ENCODE measurements at regions not wholly inside any gene's neighbourhood (a gene's known extent, or its start where the extent isn't known, plus 50 kb on each side); places are given as distances from the start of the nearest gene placed in this dataset.

DNA sequence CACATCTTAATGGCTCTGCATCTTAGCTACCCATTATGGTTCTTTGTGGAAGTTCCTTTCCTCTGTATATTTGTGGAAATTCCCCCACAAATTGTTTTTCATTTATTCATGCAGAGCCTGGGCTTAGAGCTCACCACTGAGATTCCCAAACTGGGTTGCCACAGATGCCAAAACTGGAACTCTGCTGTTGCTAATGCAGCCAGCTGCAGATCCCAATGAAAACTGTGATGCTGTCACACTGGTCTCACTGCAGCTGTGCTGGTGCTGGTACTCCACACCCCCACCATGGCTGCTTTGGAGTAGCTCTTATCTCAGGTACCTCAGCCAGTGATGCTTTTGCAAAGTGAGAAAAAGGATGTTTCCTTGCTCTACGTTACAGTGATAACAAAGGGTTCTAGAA, 87.7 kb downstream of the DCK start:
- no peaks in the 10 kb centered on the region for H3K9me3 ChIP-seq (ENCODE audit: low read depth)
- H2AFZ ChIP-seq, result no peak overlapping the region
- TF ChIP-seq EZH2phosphoT487 (IDR thresholded peaks at IDR 0.05; ENCODE audit: insufficient read depth, low read depth) (no peak), EZH2 (IDR thresholded peaks at IDR 0.05; ENCODE audit: insufficient read depth, poor library complexity, severe bottlenecking) (no peak)
- WGBS, 2 experiments (ENCODE audit: low coverage in 1 of 2, low lambda C conversion rate in 2 of 2, missing lambda C conversion rate in 2 of 2), result 29 to 31% methylated on average over 1 of the region's 1 CpG
- no peak overlapping the region for H3K4me3 ChIP-seq
- no peak overlapping the region for H3K4me2 ChIP-seq (ENCODE audit: unreplicated experiment)
- H3K27ac ChIP-seq, result no peak overlapping the region
- no peak for DNase-seq
- no peaks in the 10 kb centered on the region for H3F3A ChIP-seq (ENCODE audit: insufficient read depth)
- no peaks in the 10 kb centered on the region for H4K20me1 ChIP-seq (ENCODE audit: insufficient read depth)
- H3K4me1 ChIP-seq (ENCODE audit: insufficient read depth), result no peaks in the 10 kb centered on the region
- H3K9ac ChIP-seq, result no peak overlapping the region
- no peaks in the 10 kb centered on the region for H3K79me2 ChIP-seq (ENCODE audit: insufficient read depth)
- no peaks in the 10 kb centered on the region; the same call in 1 of the 2 replicates for H3K27me3 ChIP-seq (replicated peaks; ENCODE audit: insufficient read depth)
- no peaks in the 10 kb centered on the region for H3K9me2 ChIP-seq (ENCODE audit: insufficient read depth)
- in situ Hi-C loops (cut with MboI), result no loop called here
- H3K36me3 ChIP-seq (ENCODE audit: low read depth), result no peaks in the 10 kb centered on the region

DNA sequence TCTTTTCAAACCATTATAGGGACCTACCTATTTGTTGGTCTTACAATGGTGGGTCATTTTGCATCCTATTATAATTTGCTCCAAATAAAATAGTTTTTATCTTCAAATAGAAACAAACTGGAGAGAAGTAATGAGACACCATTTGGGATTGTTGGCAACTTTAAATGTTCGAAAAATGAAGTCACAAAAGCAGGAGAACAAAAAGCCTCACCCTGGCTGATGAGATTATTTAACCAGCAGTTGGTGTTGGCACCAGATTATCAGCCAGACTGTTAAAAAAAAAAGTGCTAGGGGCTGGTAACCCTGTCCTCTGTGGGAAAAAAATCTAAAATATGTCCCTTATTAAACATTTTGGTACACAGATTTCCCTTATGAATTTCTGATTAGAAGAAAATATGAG, 100.3 kb downstream of the DCK start:
- DNase-seq, result no peak
- Histone ChIP-seq H3K79me2 (ENCODE audit: insufficient read depth) (no peaks in the 10 kb centered on the region), H3K9me2 (ENCODE audit: insufficient read depth) (no peaks in the 10 kb centered on the region), H3K4me1 (ENCODE audit: insufficient read depth) (no peaks in the 10 kb centered on the region), H4K20me1 (ENCODE audit: insufficient read depth) (no peaks in the 10 kb centered on the region), H3K9ac (no peak overlapping the region), H3K27ac (no peak overlapping the region), H3K36me3 (ENCODE audit: low read depth) (no peaks in the 10 kb centered on the region), H3K27me3 (replicated peaks; ENCODE audit: insufficient read depth) (0 out of 2 replicates have a peak, but pooled peaks cover 3% of the 10 kb centered on the region), H2AFZ (no peak overlapping the region), H3F3A (ENCODE audit: insufficient read depth) (no peaks in the 10 kb centered on the region), H3K9me3 (ENCODE audit: low read depth) (no peaks in the 10 kb centered on the region), H3K4me2 (ENCODE audit: unreplicated experiment) (no peak overlapping the region), H3K4me3 (no peak overlapping the region)
- 24 to 38% methylated on average over 1 of the region's 1 CpG for WGBS, 2 experiments (ENCODE audit: low coverage in 1 of 2, low lambda C conversion rate in 2 of 2, missing lambda C conversion rate in 2 of 2)
- in situ Hi-C loops (cut with MboI), result no loop called here
- TF ChIP-seq EZH2 (IDR thresholded peaks at IDR 0.05; ENCODE audit: insufficient read depth, poor library complexity, severe bottlenecking) (no peak), EZH2phosphoT487 (IDR thresholded peaks at IDR 0.05; ENCODE audit: insufficient read depth, low read depth) (no peak)

DNA sequence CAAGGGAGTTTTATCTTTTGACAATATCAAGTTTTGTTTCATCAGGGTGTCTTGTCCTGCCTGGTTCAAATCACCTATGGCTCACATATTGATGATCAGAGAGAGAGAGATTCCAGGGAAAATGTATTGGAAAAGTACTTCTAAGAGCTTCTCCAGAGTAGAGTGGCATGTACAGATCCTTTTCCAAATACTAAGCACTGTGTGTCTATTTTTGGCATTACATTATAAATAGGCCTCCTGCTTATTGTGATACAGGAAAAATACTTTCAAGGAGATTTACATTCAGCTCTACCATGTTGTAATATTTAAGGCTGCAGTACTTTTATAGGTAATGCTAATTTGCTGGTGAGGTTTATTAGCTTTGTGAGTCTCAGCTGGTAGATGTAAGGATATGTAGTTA, 100.8 kb downstream of the DCK start:
- H2AFZ ChIP-seq, result no peak overlapping the region
- TF ChIP-seq EZH2phosphoT487 (IDR thresholded peaks at IDR 0.05; ENCODE audit: insufficient read depth, low read depth) (no peak), EZH2 (IDR thresholded peaks at IDR 0.05; ENCODE audit: insufficient read depth, poor library complexity, severe bottlenecking) (no peak)
- H3K4me3 ChIP-seq, result no peak overlapping the region
- H3K9me3 ChIP-seq (ENCODE audit: low read depth), result no peaks in the 10 kb centered on the region
- H3K4me1 ChIP-seq (ENCODE audit: insufficient read depth), result no peaks in the 10 kb centered on the region
- in situ Hi-C loops (cut with MboI), result no loop called here
- no peaks in the 10 kb centered on the region for H4K20me1 ChIP-seq (ENCODE audit: insufficient read depth)
- DNase-seq, result no peak
- no peak overlapping the region for H3K27ac ChIP-seq
- no peak overlapping the region for H3K4me2 ChIP-seq (ENCODE audit: unreplicated experiment)
- no peaks in the 10 kb centered on the region for H3K27me3 ChIP-seq (replicated peaks; ENCODE audit: insufficient read depth)
- no peak overlapping the region for H3K9ac ChIP-seq
- H3K36me3 ChIP-seq (ENCODE audit: low read depth), result no peaks in the 10 kb centered on the region
- H3F3A ChIP-seq (ENCODE audit: insufficient read depth), result no peaks in the 10 kb centered on the region
- H3K9me2 ChIP-seq (ENCODE audit: insufficient read depth), result no peaks in the 10 kb centered on the region
- H3K79me2 ChIP-seq (ENCODE audit: insufficient read depth), result no peaks in the 10 kb centered on the region

DNA sequence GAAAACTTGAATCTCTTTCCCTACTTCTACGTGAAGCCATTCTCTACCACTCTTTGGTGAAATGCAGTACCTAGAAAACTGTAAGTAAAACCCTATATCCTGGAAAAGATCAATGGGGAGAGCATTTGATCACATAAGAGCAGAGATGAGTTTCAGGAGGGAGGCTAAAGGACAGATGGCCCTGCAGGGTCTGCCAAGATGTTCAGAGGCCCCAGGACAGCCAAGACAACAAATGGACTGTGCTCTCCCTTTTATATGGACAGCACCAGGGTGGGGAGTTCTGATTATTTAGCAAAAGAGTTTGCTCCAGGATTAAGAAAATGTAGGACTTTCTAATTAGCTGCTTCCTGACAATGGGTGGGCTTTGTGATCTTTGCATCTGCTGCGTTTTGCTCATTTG, 101.7 kb downstream of the DCK start:
- Histone ChIP-seq H4K20me1 (ENCODE audit: insufficient read depth) (no peaks in the 10 kb centered on the region), H3K4me3 (no peak overlapping the region), H3K36me3 (ENCODE audit: low read depth) (no peaks in the 10 kb centered on the region), H3F3A (ENCODE audit: insufficient read depth) (no peaks in the 10 kb centered on the region), H2AFZ (no peak overlapping the region; the same call in 1 of the 2 replicates), H3K4me1 (ENCODE audit: insufficient read depth) (no peaks in the 10 kb centered on the region), H3K4me2 (ENCODE audit: unreplicated experiment) (no peak overlapping the region), H3K9ac (no peak overlapping the region), H3K27me3 (replicated peaks; ENCODE audit: insufficient read depth) (no peaks in the 10 kb centered on the region), H3K79me2 (ENCODE audit: insufficient read depth) (no peaks in the 10 kb centered on the region), H3K9me3 (ENCODE audit: low read depth) (no peaks in the 10 kb centered on the region), H3K9me2 (ENCODE audit: insufficient read depth) (no peaks in the 10 kb centered on the region), H3K27ac (no peak overlapping the region)
- no peak for TF ChIP-seq EZH2 (IDR thresholded peaks at IDR 0.05; ENCODE audit: insufficient read depth, poor library complexity, severe bottlenecking)
- TF ChIP-seq EZH2phosphoT487 (IDR thresholded peaks at IDR 0.05; ENCODE audit: insufficient read depth, low read depth), result no peak
- 84 to 95% methylated on average over 2 of the region's 2 CpGs for WGBS, 2 experiments (ENCODE audit: low coverage in 1 of 2, low lambda C conversion rate in 2 of 2, missing lambda C conversion rate in 2 of 2)
- DNase-seq, result no peak
- in situ Hi-C loops (cut with MboI), result no loop called here

DNA sequence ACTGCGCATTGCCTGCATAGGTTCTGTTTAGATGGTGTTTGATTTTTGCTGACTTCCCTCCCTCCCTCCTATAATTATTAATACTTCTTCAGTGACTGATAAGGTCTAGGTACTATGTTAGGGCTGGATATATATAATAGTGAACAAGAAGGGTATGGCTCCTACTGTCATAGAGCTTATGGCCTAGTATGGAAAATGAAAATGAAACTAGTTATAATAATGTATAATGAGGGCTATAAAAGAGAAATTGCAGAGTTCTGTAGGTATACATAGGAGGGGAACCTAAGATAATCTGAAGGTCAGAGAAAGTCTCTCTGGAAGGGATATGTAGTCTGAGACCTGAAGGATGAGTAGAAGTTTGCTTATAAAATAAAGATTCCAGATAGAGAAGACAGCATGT, 102.1 kb downstream of the DCK start:
- no peaks in the 10 kb centered on the region for H3K36me3 ChIP-seq (ENCODE audit: low read depth)
- in situ Hi-C loops (cut with MboI), result no loop called here
- H3K9ac ChIP-seq, result no peak overlapping the region
- no peaks in the 10 kb centered on the region for H4K20me1 ChIP-seq (ENCODE audit: insufficient read depth)
- no peak overlapping the region for H3K4me2 ChIP-seq (ENCODE audit: unreplicated experiment)
- H3K9me3 ChIP-seq (ENCODE audit: low read depth), result no peaks in the 10 kb centered on the region
- H3K9me2 ChIP-seq (ENCODE audit: insufficient read depth), result no peaks in the 10 kb centered on the region
- H3F3A ChIP-seq (ENCODE audit: insufficient read depth), result no peaks in the 10 kb centered on the region
- H3K27me3 ChIP-seq (replicated peaks; ENCODE audit: insufficient read depth), result no peaks in the 10 kb centered on the region
- no peaks in the 10 kb centered on the region for H3K79me2 ChIP-seq (ENCODE audit: insufficient read depth)
- no peak overlapping the region for H3K4me3 ChIP-seq
- no peak for TF ChIP-seq EZH2phosphoT487 (IDR thresholded peaks at IDR 0.05; ENCODE audit: insufficient read depth, low read depth)
- TF ChIP-seq EZH2 (IDR thresholded peaks at IDR 0.05; ENCODE audit: insufficient read depth, poor library complexity, severe bottlenecking), result no peak
- no peak for DNase-seq
- WGBS, 2 experiments (ENCODE audit: low coverage in 1 of 2, low lambda C conversion rate in 2 of 2, missing lambda C conversion rate in 2 of 2), result 96 to 100% methylated on average over 1 of the region's 1 CpG
- H2AFZ ChIP-seq, result peak overlapping the region; percentile 67
- H3K27ac ChIP-seq, result no peak overlapping the region
- no peaks in the 10 kb centered on the region for H3K4me1 ChIP-seq (ENCODE audit: insufficient read depth)

Data from GM23248 (cell line).